Astrocyte (in vitro differentiated cells and primary cell): ENCODE measurements at regions not wholly inside any gene's neighbourhood (a gene's known extent, or its start where the extent isn't known, plus 50 kb on each side); places are given as distances from the start of the nearest gene placed in this dataset.

Experiments
- EZH2 ChIP-seq: IDR thresholded peaks from 2 replicates; pipeline ENCODE4 v1.6.1; 2012; ENCODE audit warnings: mild to moderate bottlenecking, low read length, inconsistent platforms; ENCODE audit not compliant: insufficient read depth
- TF ChIP-seq, protein P1 (sequence below): IDR thresholded peaks from 2 replicates; pipeline ENCODE4 v1.5.1; 2011; ENCODE audit warnings: low read depth, mild to moderate bottlenecking, inconsistent platforms, low read length, moderate library complexity; ENCODE audit not compliant: insufficient read depth

DNA sequence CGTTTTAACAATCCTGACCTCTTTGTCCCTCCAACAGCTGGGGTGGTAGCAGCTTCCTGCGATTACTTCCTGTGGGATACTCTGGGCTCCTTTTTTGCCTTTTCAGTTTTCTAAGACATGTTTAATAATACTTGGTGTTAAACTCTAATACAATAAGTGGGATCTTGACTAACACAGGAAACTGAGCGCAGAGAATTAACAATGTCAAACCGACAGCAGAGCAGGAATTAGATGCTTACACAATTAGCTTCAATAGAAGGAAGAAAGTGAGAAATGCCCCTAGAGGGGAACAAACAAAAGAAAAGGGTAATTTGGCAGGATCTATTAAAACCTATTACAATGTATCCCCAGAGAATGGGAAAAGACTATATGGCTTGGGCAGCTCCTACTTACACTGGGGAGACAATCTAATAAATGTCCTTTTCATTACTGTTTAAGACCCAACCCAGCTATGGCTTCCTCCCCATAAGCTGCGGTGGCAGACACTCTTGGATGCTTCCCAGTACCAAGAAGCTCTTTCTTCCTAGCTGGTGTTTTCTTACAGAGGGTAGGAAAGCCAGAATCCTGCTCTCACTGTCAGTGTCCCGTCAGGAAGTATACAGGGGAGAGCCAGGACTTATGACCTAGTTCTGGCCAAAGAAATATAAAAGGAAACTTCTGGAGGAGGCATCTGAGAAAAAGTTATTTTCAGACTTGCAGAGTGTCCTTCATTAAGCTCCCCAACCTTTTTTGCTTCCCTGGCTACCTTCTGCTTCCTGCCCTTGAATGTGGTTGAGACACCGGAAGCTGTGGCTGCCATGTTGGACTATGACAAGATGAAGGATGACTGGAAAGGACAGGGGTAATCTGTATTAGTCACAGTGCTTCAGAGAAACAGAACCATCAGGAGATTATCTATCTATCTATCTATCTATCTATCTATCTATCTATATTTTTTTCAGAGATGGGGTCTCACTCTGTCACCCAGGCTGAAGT is 194.1 kb upstream of the KBTBD8 start:
- TF ChIP-seq, protein P1, sequence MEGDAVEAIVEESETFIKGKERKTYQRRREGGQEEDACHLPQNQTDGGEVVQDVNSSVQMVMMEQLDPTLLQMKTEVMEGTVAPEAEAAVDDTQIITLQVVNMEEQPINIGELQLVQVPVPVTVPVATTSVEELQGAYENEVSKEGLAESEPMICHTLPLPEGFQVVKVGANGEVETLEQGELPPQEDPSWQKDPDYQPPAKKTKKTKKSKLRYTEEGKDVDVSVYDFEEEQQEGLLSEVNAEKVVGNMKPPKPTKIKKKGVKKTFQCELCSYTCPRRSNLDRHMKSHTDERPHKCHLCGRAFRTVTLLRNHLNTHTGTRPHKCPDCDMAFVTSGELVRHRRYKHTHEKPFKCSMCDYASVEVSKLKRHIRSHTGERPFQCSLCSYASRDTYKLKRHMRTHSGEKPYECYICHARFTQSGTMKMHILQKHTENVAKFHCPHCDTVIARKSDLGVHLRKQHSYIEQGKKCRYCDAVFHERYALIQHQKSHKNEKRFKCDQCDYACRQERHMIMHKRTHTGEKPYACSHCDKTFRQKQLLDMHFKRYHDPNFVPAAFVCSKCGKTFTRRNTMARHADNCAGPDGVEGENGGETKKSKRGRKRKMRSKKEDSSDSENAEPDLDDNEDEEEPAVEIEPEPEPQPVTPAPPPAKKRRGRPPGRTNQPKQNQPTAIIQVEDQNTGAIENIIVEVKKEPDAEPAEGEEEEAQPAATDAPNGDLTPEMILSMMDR = no peak
- TF ChIP-seq EZH2 = no peak
